ENCODE measurements at regions not wholly inside any gene's neighbourhood (a gene's known extent, or its start where the extent isn't known, plus 50 kb on each side); places are given as distances from the start of the nearest gene placed in this dataset.
"Not testable (repeated sequence)": the region's sequence is repeated elsewhere in the genome, so short reads cannot be mapped to it uniquely, and the experiment has no call there.

GRCh38 chr12:25794571-25794970 lies 163.9 kb upstream of the RASSF8 start:
- no peak for DNase-seq

- DNase-seq: no peak
Observed at GRCh38 chr12:25796523-25797000, 161.9 kb upstream of the RASSF8 start.

- DNase-seq: no peak
Observed at GRCh38 chr12:25797386-25797785, 161.1 kb upstream of the RASSF8 start.

GRCh38 chr12:25797949-25798348 lies 160.5 kb upstream of the RASSF8 start:
- no peak for DNase-seq

GRCh38 chr12:25800101-25800500 lies 158.4 kb upstream of the RASSF8 start:
- no peak for DNase-seq

- DNase-seq: peak; percentile 20
Observed at GRCh38 chr12:25801734-25802133, 156.7 kb upstream of the RASSF8 start.

GRCh38 chr12:25802143-25802542 lies 156.3 kb upstream of the RASSF8 start:
- no peak for DNase-seq

- DNase-seq: not testable (repeated sequence)
Observed at GRCh38 chr12:25803029-25803664, 155.3 kb upstream of the RASSF8 start.

- peak; percentile 6 for DNase-seq
Observed at GRCh38 chr12:25804286-25804685, 154.2 kb upstream of the RASSF8 start.

- DNase-seq: no peak
Observed at GRCh38 chr12:25806271-25806670, 152.2 kb upstream of the RASSF8 start.

GRCh38 chr12:25808604-25809003 lies 149.9 kb upstream of the RASSF8 start:
- DNase-seq: no peak

- DNase-seq: no peak
Observed at GRCh38 chr12:25810683-25811082, 147.8 kb upstream of the RASSF8 start.

- no peak for DNase-seq
Observed at GRCh38 chr12:25811656-25812126, 146.8 kb upstream of the RASSF8 start.

GRCh38 chr12:25812295-25812694 lies 146.2 kb upstream of the RASSF8 start:
- no peak for DNase-seq

- no peak for DNase-seq
Observed at GRCh38 chr12:25813843-25814242, 144.6 kb upstream of the RASSF8 start.

- DNase-seq: no peak
Observed at GRCh38 chr12:25816637-25817036, 141.8 kb upstream of the RASSF8 start.

GRCh38 chr12:25817166-25817565 lies 141.3 kb upstream of the RASSF8 start:
- no peak for DNase-seq

GRCh38 chr12:25818596-25819390 lies 139.7 kb upstream of the RASSF8 start:
- peak; percentile 62 for DNase-seq

- no peak for DNase-seq
Observed at GRCh38 chr12:25819691-25820090, 138.8 kb upstream of the RASSF8 start.

- DNase-seq: no peak
Observed at GRCh38 chr12:25822281-25822680, 136.2 kb upstream of the RASSF8 start.

GRCh38 chr12:25824734-25825133 lies 133.7 kb upstream of the RASSF8 start:
- peak; percentile 31 for DNase-seq

- DNase-seq: peak; percentile 66
Observed at GRCh38 chr12:25825446-25825845, 133.0 kb upstream of the RASSF8 start.

GRCh38 chr12:25827141-25827540 lies 131.3 kb upstream of the RASSF8 start:
- DNase-seq: no peak

- DNase-seq: no peak
Observed at GRCh38 chr12:25827747-25828146, 130.7 kb upstream of the RASSF8 start.

Measured in skin of body (tissue), 1 donor.